MM.1S (cell line): ENCODE measurements at regions not wholly inside any gene's neighbourhood (a gene's known extent, or its start where the extent isn't known, plus 50 kb on each side); places are given as distances from the start of the nearest gene placed in this dataset.

Source experiments
- EZH2phosphoT487 ChIP-seq: fragments of 300-600 bp; sonication (generic); IDR thresholded peaks from 2 replicates; pipeline ENCODE4 v1.6.1; 2018; ENCODE audit warnings: antibody characterized with exemption, low read length
- TF ChIP-seq, protein P1 (sequence below): fragments of 300-600 bp; sonication (generic); IDR thresholded peaks from 2 replicates; pipeline ENCODE4 v1.5.1; 2016; ENCODE audit warnings: antibody characterized with exemption, low read length, mixed read lengths

DNA sequence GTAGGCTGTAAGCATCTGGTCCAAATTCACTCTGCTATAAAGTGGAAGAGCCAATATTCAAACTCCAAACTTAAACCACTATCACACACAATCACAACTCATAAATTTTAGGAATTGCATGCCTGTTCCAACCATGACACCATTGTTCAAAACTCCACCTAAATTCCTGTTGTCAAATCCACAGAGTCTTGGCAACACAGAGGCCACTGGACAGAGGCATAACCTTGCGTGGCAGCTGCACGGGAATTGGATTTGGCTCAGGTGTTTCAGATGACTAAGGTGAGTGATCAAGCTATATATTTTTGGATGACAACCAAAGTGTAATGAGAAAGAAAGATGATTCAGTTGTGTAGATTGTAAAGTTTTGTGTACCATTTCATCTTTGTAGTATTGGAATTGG is 422.7 kb upstream of the TNP1 start:
- TF ChIP-seq, protein P1, sequence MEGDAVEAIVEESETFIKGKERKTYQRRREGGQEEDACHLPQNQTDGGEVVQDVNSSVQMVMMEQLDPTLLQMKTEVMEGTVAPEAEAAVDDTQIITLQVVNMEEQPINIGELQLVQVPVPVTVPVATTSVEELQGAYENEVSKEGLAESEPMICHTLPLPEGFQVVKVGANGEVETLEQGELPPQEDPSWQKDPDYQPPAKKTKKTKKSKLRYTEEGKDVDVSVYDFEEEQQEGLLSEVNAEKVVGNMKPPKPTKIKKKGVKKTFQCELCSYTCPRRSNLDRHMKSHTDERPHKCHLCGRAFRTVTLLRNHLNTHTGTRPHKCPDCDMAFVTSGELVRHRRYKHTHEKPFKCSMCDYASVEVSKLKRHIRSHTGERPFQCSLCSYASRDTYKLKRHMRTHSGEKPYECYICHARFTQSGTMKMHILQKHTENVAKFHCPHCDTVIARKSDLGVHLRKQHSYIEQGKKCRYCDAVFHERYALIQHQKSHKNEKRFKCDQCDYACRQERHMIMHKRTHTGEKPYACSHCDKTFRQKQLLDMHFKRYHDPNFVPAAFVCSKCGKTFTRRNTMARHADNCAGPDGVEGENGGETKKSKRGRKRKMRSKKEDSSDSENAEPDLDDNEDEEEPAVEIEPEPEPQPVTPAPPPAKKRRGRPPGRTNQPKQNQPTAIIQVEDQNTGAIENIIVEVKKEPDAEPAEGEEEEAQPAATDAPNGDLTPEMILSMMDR = no peak
- TF ChIP-seq EZH2phosphoT487 = no peak
